Testis (tissue), 2 donors: ENCODE measurements at regions not wholly inside any gene's neighbourhood (a gene's known extent, or its start where the extent isn't known, plus 50 kb on each side); places are given as distances from the start of the nearest gene placed in this dataset.

Experiments used
- DNase-seq: peaks from one replicate; pipeline ENCODE4 v3.0.0-alpha.2; 2019
- H3K27ac ChIP-seq, 2 donors: fragments of 200-600 bp; sonication (generic); one replicate each; pipeline ENCODE4 v1.5.1; 2019
- H3K27me3 ChIP-seq: fragments of 200-600 bp; sonication (generic); one replicate; pipeline ENCODE4 v1.5.1; 2019
- H3K36me3 ChIP-seq: fragments of 200-600 bp; sonication (generic); one replicate; pipeline ENCODE4 v1.5.1; 2017; ENCODE audit warnings: low read depth; ENCODE audit errors: missing control alignments
- H3K4me1 ChIP-seq: fragments of 200-600 bp; sonication (generic); one replicate; pipeline ENCODE4 v1.5.1; 2019
- H3K4me3 ChIP-seq, 2 donors: fragments of 200-600 bp; sonication (generic); one replicate each; pipeline ENCODE4 v1.5.1; 2017 to 2019
- H3K9me3 ChIP-seq: fragments of 200-600 bp; sonication (generic); one replicate; pipeline ENCODE4 v1.5.1; 2017
- CTCF ChIP-seq, 3 experiments: fragments of 450-650 bp in 2 of 3; fragments of 200-600 bp in 1 of 3; sonication (generic) in 1 of 3; IDR thresholded peaks; one replicate each; pipeline ENCODE4 v1.5.1; 2016 to 2019; ENCODE audit warnings: antibody characterized with exemption in 3 of 3, mild to moderate bottlenecking in 2 of 3, moderate library complexity in 1 of 3
- POLR2A ChIP-seq: fragments of 450-650 bp; IDR thresholded peaks from one replicate; pipeline ENCODE4 v1.6.1; 2017; ENCODE audit warnings: antibody characterized with exemption, mild to moderate bottlenecking, moderate library complexity
- WGBS, 2 donors: methylation state at CpG; one replicate each; pipeline ENCODE4 v1.1.5; 2018; 5-methylcytosine and 5-hydroxymethylcytosine counted together
- intact Hi-C: fragments of 100-400 bp; cut with DNase I; formaldehyde crosslinking; loops from one replicate; pipeline ENCODE4 v1.15.1; 2023; ENCODE audit warnings: low total_unique reads

- 76 to 95% methylated on average over 1 of the region's 1 CpG for WGBS, 2 donors
- H3K27ac ChIP-seq: no peak overlapping the region
- no peak for DNase-seq
- H3K4me3 ChIP-seq: no peak overlapping the region
- no peaks in the 10 kb centered on the region for H3K27me3 ChIP-seq
- intact Hi-C loops: no loop called here
- H3K9me3 ChIP-seq: no peaks in the 10 kb centered on the region
- TF ChIP-seq POLR2A (no peak), CTCF (IDR thresholded peaks at IDR 0.05) (no peak)
- no peaks in the 10 kb centered on the region for H3K36me3 ChIP-seq
- no peaks in the 10 kb centered on the region for H3K4me1 ChIP-seq
Observed at GRCh38 chr2:52526735-52527134, 1240.9 kb upstream of the CHAC2 start.

DNA sequence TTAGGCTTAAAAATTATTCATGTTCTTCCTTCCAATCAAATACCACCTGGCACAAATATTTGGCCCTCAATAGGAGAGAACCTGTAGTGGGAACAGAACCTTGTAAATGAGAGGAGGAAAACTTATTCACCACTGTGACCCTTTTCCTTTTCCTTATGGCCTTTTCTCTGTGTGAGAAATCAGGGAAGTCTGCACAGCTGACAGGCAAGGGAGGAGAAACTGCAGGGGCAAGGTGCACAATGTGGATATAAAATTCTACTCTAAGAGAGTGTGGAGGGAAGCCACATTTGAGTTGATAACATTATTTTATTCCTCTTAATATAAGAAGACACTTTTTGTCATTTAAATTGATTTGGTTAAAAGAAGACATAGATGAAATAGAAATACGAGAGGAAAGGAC is 1247.0 kb upstream of the CHAC2 start:
- no peak overlapping the region for H3K27ac ChIP-seq
- TF ChIP-seq CTCF (IDR thresholded peaks at IDR 0.05) (no peak), POLR2A (no peak)
- no peaks in the 10 kb centered on the region for H3K27me3 ChIP-seq
- no peaks in the 10 kb centered on the region for H3K9me3 ChIP-seq
- 78 to 87% methylated on average over 1 of the region's 1 CpG for WGBS, 2 donors
- intact Hi-C loops: no loop called here
- no peak overlapping the region for H3K4me3 ChIP-seq
- H3K4me1 ChIP-seq: no peaks in the 10 kb centered on the region
- no peak for DNase-seq
- H3K36me3 ChIP-seq: no peaks in the 10 kb centered on the region

- TF ChIP-seq POLR2A (no peak), CTCF (IDR thresholded peaks at IDR 0.05) (no peak)
- Histone ChIP-seq H3K27ac (no peak overlapping the region), H3K36me3 (no peaks in the 10 kb centered on the region), H3K4me3 (no peak overlapping the region), H3K27me3 (no peaks in the 10 kb centered on the region), H3K4me1 (no peaks in the 10 kb centered on the region), H3K9me3 (no peaks in the 10 kb centered on the region)
- intact Hi-C loops: no loop called here
- DNase-seq: no peak
Observed at GRCh38 chr2:52518678-52519077, 1248.9 kb upstream of the CHAC2 start.

DNA sequence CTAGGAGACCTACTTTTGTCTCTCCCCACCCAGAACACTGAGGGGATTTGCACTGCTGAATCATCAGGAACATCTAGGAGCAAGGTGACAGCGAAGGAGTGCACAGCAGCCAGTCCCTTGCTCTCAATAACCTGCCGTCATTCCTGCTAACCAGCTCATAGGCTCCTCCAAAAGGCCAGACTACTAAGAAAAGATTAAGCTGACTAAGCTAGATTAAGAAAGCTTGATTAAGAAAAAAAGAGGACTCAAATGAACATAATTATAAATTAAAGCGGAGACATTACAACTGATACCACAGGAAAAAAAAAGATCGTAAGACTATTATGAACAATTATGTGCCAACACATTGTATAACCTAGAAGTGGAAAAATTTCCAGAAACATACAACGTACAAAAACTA is 1254.8 kb upstream of the CHAC2 start:
- DNase-seq: no peak
- Histone ChIP-seq H3K4me3 (no peak overlapping the region), H3K4me1 (no peaks in the 10 kb centered on the region), H3K9me3 (no peaks in the 10 kb centered on the region), H3K27me3 (no peaks in the 10 kb centered on the region), H3K27ac (no peak overlapping the region), H3K36me3 (no peaks in the 10 kb centered on the region)
- TF ChIP-seq POLR2A (no peak), CTCF (IDR thresholded peaks at IDR 0.05) (no peak)
- intact Hi-C loops: no loop called here
- WGBS, 2 donors: 92 to 97% methylated on average over 5 of the region's 5 CpGs

DNA sequence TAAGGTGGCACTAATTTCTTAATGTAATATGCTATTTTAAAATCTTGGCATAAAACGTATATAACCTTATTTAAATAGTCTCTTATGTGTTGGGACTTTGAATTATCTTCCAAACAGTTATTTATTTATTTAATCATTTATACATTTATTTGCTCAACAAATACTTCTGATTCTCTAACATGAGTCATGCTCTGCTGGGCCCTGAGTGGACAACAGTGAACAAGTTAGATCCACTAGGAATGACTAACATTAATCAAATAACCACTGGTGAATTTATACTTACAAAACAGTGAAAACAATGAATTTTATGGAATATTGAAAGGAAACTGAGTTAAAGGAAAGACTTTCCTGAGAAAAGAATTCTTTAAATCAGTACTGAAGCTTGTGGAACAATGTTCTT is 1257.2 kb upstream of the CHAC2 start:
- TF ChIP-seq CTCF (IDR thresholded peaks at IDR 0.05) (no peak), POLR2A (no peak)
- Histone ChIP-seq H3K4me1 (no peaks in the 10 kb centered on the region), H3K4me3 (no peak overlapping the region), H3K36me3 (no peaks in the 10 kb centered on the region), H3K27me3 (no peaks in the 10 kb centered on the region), H3K27ac (no peak overlapping the region), H3K9me3 (no peaks in the 10 kb centered on the region)
- intact Hi-C loops: no loop called here
- no peak for DNase-seq
- 85 to 87% methylated on average over 1 of the region's 1 CpG for WGBS, 2 donors
